ENCODE measurements at regions not wholly inside any gene's neighbourhood (a gene's known extent, or its start where the extent isn't known, plus 50 kb on each side); places are given as distances from the start of the nearest gene placed in this dataset.

DNA sequence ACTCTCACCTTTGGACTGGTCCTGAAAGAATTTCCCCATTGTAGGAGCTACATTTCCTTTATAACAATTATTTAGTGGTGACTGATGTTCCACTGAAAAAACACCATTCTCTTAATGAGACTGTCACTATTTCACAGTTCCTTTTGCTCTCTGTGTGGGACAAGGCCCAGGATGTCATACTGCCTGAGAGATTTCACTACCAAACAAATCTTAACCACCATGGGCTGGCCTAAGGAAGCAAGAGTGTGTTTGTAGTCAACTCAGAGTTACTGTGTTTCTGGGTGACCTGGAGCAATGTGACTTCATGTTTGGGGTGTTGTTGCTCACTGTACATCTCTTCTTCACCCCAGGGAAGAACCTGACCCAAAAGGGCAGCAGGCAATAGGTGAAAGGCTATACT, 50.1 kb upstream of the ZNF608 start:
- intact Hi-C loops (cut with DNase I; ENCODE audit: low total_unique reads) = no loop called here
- TF ChIP-seq POLR2A (IDR thresholded peaks at IDR 0.05) = no peak
- TF ChIP-seq, protein P1, sequence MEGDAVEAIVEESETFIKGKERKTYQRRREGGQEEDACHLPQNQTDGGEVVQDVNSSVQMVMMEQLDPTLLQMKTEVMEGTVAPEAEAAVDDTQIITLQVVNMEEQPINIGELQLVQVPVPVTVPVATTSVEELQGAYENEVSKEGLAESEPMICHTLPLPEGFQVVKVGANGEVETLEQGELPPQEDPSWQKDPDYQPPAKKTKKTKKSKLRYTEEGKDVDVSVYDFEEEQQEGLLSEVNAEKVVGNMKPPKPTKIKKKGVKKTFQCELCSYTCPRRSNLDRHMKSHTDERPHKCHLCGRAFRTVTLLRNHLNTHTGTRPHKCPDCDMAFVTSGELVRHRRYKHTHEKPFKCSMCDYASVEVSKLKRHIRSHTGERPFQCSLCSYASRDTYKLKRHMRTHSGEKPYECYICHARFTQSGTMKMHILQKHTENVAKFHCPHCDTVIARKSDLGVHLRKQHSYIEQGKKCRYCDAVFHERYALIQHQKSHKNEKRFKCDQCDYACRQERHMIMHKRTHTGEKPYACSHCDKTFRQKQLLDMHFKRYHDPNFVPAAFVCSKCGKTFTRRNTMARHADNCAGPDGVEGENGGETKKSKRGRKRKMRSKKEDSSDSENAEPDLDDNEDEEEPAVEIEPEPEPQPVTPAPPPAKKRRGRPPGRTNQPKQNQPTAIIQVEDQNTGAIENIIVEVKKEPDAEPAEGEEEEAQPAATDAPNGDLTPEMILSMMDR (IDR thresholded peaks at IDR 0.05) = no peak
- H3K4me3 ChIP-seq (ENCODE audit: low read depth, poor library complexity, severe bottlenecking) = no peak overlapping the region
- DNase-seq (ENCODE audit: low spot score in 2 of 2) = no peak

DNA sequence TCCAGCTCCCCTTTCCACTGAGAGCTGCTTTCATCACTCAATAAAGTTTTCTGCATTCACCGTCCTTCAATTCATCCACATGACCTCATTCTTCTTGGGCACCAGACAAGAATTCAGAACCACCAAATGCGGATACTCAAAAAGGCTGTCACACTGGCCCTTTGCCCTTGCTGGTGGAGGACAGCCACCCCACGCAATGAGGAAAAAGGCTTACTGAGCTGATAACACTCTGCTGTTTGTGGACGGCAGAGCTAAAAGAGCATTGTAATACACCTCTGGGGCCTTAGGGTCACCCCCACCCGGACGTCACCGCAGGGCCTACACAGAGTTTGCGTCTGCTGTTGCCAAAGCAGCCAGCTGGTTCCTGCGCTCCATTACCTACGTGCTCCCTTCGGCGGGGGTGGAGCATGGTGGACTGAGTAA, 51.2 kb upstream of the ZNF608 start:
- 91 to 94% methylated on average over 12 of the region's 12 CpGs for WGBS, 2 donors
- intact Hi-C loops (cut with DNase I; ENCODE audit: low total_unique reads) = no loop called here
- no peak overlapping the region for H3K4me3 ChIP-seq (ENCODE audit: low read depth, poor library complexity, severe bottlenecking)
- TF ChIP-seq, protein P1 (IDR thresholded peaks at IDR 0.05) = no peak
- no peak for TF ChIP-seq POLR2A (IDR thresholded peaks at IDR 0.05)
- DNase-seq (ENCODE audit: low spot score in 2 of 2) = no peak

DNA sequence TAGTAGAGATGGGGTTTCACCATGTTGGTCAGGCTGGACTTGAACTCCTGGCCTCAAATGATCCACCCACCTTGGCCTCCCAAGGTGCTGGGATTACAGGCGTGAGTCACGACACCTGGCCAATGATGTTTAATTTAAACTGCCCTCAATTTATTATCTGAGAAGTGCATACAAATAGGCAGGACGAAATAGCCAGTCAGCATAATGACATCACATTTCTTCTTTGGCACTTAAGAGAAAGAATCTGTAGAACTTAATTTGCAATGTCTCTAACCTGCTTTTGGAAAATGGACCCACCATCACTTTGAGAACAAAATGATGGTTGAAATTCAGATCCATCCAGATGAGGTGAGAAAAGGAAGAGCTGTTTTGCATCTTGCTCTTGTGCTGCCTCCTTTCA, 52.5 kb upstream of the ZNF608 start:
- no peak overlapping the region for H3K4me3 ChIP-seq (ENCODE audit: low read depth, poor library complexity, severe bottlenecking)
- intact Hi-C loops (cut with DNase I; ENCODE audit: low total_unique reads) = no loop called here
- TF ChIP-seq, protein P1 (IDR thresholded peaks at IDR 0.05) = no peak
- TF ChIP-seq POLR2A (IDR thresholded peaks at IDR 0.05) = no peak
- no peak for DNase-seq (ENCODE audit: low spot score in 2 of 2)
- WGBS, 2 donors = 95 to 96% methylated on average over 3 of the region's 3 CpGs

DNA sequence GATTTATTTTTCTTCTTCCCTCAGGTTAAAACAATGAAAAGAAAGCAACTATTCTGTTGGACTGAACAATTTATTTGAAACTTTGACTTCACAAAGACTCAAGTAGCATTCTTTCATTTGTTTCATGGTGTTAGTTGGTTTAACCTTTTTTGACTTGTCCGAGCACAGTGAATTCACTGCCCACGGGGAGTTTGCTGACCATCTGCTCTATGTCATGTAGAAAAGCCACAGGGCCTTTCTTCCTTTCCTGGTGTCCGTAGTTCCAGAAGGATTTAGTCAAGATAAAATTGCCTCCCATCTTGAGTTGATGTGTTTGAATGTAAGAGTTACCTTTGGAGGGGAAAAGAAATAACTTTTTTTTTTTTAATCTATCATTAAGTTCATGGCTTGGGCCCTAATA, 55.1 kb upstream of the ZNF608 start:
- H3K4me3 ChIP-seq (ENCODE audit: low read depth, poor library complexity, severe bottlenecking) = no peak overlapping the region
- no peak for DNase-seq (ENCODE audit: low spot score in 2 of 2)
- 83% methylated on average over 3 of the region's 3 CpGs for WGBS, 2 donors
- TF ChIP-seq POLR2A (IDR thresholded peaks at IDR 0.05) = no peak
- TF ChIP-seq, protein P1 (IDR thresholded peaks at IDR 0.05) = no peak
- intact Hi-C loops (cut with DNase I; ENCODE audit: low total_unique reads) = no loop called here

DNA sequence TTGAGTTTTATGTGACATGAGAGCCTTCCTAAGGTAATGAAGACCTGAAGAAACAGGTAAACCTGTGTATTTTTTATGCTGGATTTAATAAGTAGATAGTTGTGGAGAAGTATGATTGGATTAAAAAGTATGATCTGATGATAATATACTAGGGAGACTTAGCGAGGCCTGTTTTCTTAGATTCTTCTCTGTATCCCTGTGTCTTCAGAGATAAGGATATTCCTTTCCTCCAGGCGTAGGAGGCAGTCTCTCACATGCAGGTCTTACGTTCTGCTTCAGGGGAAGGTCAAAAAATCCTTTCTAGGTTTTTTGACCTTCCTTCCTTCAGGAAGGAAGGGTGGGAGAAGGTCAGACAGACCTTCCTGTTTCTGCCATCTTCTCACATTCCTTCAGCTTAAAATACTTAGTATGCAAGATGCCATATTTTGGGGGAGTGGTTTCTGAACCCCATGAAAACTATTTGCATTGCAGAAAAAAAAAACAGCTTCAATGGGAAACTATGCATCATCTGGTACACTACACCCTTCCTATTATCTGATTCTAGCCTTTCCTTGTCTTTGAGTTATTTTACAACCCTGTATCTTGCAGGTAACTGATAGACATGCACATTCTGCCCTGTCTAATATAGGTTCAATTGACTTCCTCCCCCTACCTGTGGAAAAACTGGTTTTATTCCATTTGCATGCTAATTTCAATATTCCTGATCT, 57.3 kb upstream of the ZNF608 start:
- intact Hi-C loops (cut with DNase I; ENCODE audit: low total_unique reads) = no loop called here
- DNase-seq (ENCODE audit: low spot score in 2 of 2) = no peak
- 72 to 90% methylated on average over 3 of the region's 3 CpGs for WGBS, 2 donors
- H3K4me3 ChIP-seq (ENCODE audit: low read depth, poor library complexity, severe bottlenecking) = no peak overlapping the region
- no peak for TF ChIP-seq POLR2A (IDR thresholded peaks at IDR 0.05)
- TF ChIP-seq, protein P1 (IDR thresholded peaks at IDR 0.05) = no peak

DNA sequence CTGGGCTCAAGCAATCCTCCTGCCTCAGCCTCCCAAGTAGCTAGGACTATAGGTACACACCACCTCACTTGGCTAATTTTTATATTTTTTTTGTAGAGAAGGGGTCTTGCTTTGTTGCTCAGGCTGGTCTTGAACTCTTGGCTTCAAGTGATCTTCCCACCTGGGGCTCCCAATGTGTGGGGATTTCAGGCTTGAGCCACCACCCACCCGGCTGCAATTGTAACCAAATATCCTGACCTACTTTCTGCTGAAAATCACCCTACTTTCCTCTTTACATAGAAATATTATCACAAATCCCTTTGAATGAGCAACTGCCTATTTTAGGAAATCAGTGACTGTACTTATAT, 59.6 kb upstream of the ZNF608 start:
- intact Hi-C loops (cut with DNase I; ENCODE audit: low total_unique reads) = no loop called here
- 44 to 67% methylated on average over 1 of the region's 1 CpG for WGBS, 2 donors
- TF ChIP-seq, protein P1 (IDR thresholded peaks at IDR 0.05) = no peak
- no peak for TF ChIP-seq POLR2A (IDR thresholded peaks at IDR 0.05)
- no peak for DNase-seq (ENCODE audit: low spot score in 2 of 2)
- H3K4me3 ChIP-seq (ENCODE audit: low read depth, poor library complexity, severe bottlenecking) = no peak overlapping the region

All from lower leg skin (tissue), 4 donors.